PC-3 (cell line): ENCODE measurements at regions not wholly inside any gene's neighbourhood (a gene's known extent, or its start where the extent isn't known, plus 50 kb on each side); places are given as distances from the start of the nearest gene placed in this dataset.

Experiments used
- CTCF ChIP-seq: fragments of 300-600 bp; sonication (generic); conservative IDR thresholded peaks from 2 replicates; pipeline ENCODE4 v1.5.1; 2017; ENCODE audit warnings: antibody characterized with exemption, low read depth, mild to moderate bottlenecking, low read length
- EZH2 ChIP-seq: fragments of 300-600 bp; sonication (generic); IDR thresholded peaks from one replicate; pipeline ENCODE4 v1.6.1; 2017; ENCODE audit warnings: antibody characterized with exemption, mild to moderate bottlenecking, low read length; ENCODE audit not compliant: unreplicated experiment

DNA sequence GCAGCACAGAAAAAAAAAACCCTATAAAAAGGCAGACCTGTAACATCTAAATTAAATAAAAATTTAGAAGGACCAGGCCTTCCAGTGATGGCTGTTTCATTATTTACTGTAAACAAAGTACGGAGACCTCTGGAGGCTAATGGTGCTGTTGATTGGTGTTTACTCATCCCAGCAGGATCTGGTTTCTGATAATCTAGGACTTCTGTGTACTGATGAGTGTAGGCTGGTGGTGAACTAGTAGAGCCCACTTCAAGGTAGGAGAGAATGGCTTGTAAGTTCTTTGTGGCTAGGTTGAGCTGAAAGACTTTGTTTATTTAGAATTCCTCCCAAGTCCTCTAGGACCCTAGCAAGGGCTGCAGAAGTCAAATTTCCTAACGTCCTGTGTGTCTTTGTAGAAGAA is 398.1 kb upstream of the PITX2 start:
- TF ChIP-seq CTCF (no peak), EZH2 (no peak)
